HFF-Myc (cell line): ENCODE measurements at regions not wholly inside any gene's neighbourhood (a gene's known extent, or its start where the extent isn't known, plus 50 kb on each side); places are given as distances from the start of the nearest gene placed in this dataset.

Source experiments
- DNase-seq: peaks from one replicate; pipeline ENCODE4 v3.0.0-alpha.2; 2011; ENCODE audit warnings: low read depth; ENCODE audit errors: extremely low read depth
- H3K4me3 ChIP-seq: replicated peaks from 2 replicates; pipeline ENCODE4 v1.5.1; 2011; ENCODE audit warnings: low read depth, mild to moderate bottlenecking, control low read depth, low read length
- CTCF ChIP-seq: IDR thresholded peaks from 2 replicates; pipeline ENCODE4 v1.5.1; 2012; ENCODE audit warnings: mild to moderate bottlenecking, low read depth, low read length, control low read depth; ENCODE audit errors: missing control alignments

GRCh38 chr11:11125618-11126017, 227.4 kb downstream of the CSNK2A3 start:
- DNase-seq, result no peak
- no peak for TF ChIP-seq CTCF
- H3K4me3 ChIP-seq, result no peak overlapping the region

- no peak for DNase-seq
- TF ChIP-seq CTCF, result no peak
These were observed 230.3 kb downstream of the CSNK2A3 start for GRCh38 chr11:11122749-11123148.

GRCh38 chr11:11119917-11120316, 233.1 kb downstream of the CSNK2A3 start:
- DNase-seq, result no peak
- H3K4me3 ChIP-seq, result no peak overlapping the region
- no peak for TF ChIP-seq CTCF

More at GRCh38 chr11:11122749-11123148, 230.3 kb downstream of the CSNK2A3 start:
- no peak overlapping the region for H3K4me3 ChIP-seq

- DNase-seq, result no peak
- no peak for TF ChIP-seq CTCF
- H3K4me3 ChIP-seq, result no peak overlapping the region
These were observed 235.3 kb downstream of the CSNK2A3 start for GRCh38 chr11:11117730-11118129.

GRCh38 chr11:11115475-11115874, 237.6 kb downstream of the CSNK2A3 start:
- TF ChIP-seq CTCF, result no peak
- DNase-seq, result no peak
- no peak overlapping the region for H3K4me3 ChIP-seq

- TF ChIP-seq CTCF, result no peak
- no peak overlapping the region for H3K4me3 ChIP-seq
- no peak for DNase-seq
These were observed 239.4 kb downstream of the CSNK2A3 start for GRCh38 chr11:11113626-11114025.

GRCh38 chr11:11108026-11108425, 245.0 kb downstream of the CSNK2A3 start:
- DNase-seq, result no peak
- no peak for TF ChIP-seq CTCF
- H3K4me3 ChIP-seq, result no peak overlapping the region
